ENCODE measurements at regions not wholly inside any gene's neighbourhood (a gene's known extent, or its start where the extent isn't known, plus 50 kb on each side); places are given as distances from the start of the nearest gene placed in this dataset.

DNA sequence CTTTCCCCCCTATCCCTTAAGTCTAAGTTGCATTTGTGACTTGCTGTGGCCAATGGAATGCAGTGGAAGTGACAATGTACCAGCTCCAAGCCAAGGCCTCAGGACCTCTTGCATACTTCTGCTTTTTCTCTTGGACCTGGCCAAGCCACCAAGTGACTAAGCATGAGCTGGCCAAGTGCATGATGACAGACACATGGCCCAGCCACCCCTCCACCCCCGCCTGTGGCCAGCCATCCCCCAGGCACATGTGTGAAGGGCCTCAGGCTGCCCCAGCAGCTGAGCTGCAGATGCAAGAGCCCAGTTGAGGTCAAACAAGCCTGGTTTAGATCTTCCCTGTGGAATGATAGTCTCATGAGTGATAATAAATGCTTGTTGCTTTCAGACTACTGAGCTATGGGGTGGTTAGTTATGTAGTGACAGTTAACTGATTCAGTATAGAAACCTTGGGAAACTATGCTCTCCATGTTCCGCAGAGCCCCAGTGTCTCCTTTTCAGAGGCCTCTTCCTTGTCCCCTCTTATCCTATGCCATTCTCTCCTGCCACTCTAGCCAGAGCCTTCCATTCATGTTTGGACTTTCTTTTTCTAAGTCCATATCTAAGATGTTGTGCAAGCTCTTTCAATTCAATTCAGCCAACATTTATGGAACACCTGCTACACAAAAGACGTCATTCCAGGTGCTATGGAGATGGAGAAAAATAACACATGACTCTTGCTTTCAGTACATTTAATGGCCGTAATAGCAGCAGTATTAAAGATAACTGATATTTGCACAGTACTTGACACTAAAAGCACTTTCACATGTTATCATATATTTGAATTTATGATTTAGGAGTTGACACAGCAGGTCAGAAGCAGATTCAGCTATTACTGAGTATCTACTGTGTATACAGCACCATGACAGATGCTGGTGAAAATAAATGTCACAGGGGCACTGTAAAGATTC lies 55.5 kb upstream of the LOXL4 start:
- no peak overlapping the region for H3K27ac Mint-ChIP-seq
- H3K27me3 Mint-ChIP-seq (ENCODE audit: low read depth) = peaks cover 58% of the 10 kb centered on the region
- no peaks in the 10 kb centered on the region for H3K36me3 Mint-ChIP-seq (ENCODE audit: low read depth)
- TF ChIP-seq, protein P1, sequence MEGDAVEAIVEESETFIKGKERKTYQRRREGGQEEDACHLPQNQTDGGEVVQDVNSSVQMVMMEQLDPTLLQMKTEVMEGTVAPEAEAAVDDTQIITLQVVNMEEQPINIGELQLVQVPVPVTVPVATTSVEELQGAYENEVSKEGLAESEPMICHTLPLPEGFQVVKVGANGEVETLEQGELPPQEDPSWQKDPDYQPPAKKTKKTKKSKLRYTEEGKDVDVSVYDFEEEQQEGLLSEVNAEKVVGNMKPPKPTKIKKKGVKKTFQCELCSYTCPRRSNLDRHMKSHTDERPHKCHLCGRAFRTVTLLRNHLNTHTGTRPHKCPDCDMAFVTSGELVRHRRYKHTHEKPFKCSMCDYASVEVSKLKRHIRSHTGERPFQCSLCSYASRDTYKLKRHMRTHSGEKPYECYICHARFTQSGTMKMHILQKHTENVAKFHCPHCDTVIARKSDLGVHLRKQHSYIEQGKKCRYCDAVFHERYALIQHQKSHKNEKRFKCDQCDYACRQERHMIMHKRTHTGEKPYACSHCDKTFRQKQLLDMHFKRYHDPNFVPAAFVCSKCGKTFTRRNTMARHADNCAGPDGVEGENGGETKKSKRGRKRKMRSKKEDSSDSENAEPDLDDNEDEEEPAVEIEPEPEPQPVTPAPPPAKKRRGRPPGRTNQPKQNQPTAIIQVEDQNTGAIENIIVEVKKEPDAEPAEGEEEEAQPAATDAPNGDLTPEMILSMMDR (IDR thresholded peaks at IDR 0.05; ENCODE audit: unreplicated experiment in 3 of 3) = no peak
- no peak overlapping the region for H3K4me3 Mint-ChIP-seq
- peaks cover 2% of the 10 kb centered on the region for H3K9me3 Mint-ChIP-seq
- H3K4me1 Mint-ChIP-seq = peaks cover 18% of the 10 kb centered on the region

DNA sequence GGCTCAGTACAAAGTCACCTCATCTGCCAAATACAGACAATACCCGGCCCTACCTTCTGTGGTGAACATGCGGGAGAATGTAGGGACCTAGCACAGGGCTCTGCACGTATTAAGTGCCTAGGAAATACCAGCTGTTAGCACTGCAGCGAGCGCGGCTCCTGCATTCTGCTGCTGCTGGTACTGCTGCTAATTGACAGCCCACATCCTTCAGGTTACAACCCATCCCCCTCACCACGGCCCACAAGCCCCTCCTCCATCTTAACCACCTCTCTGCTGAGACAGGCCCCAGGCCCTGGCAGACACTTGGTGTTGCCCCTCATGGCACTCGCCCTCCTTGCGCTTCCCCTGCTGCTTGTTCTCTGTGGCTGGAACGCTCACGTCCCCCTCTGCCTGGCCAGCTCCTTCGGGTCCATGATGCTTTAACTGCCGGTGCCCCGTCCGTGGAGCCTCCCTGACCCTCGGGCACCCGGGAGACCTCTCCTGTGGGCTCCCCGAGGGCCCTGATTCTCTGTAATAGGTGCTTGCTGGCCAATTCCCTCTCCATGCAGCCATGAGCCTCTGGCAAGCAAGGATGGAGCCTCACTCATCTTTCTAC lies 53.3 kb upstream of the LOXL4 start:
- no peaks in the 10 kb centered on the region for H3K36me3 Mint-ChIP-seq (ENCODE audit: low read depth)
- TF ChIP-seq, protein P1 (IDR thresholded peaks at IDR 0.05; ENCODE audit: unreplicated experiment in 3 of 3) = no peak
- H3K27me3 Mint-ChIP-seq (ENCODE audit: low read depth) = peaks cover 49% of the 10 kb centered on the region
- no peak overlapping the region for H3K27ac Mint-ChIP-seq
- peaks cover 24% of the 10 kb centered on the region for H3K4me1 Mint-ChIP-seq
- no peaks in the 10 kb centered on the region for H3K9me3 Mint-ChIP-seq
- H3K4me3 Mint-ChIP-seq = no peak overlapping the region

DNA sequence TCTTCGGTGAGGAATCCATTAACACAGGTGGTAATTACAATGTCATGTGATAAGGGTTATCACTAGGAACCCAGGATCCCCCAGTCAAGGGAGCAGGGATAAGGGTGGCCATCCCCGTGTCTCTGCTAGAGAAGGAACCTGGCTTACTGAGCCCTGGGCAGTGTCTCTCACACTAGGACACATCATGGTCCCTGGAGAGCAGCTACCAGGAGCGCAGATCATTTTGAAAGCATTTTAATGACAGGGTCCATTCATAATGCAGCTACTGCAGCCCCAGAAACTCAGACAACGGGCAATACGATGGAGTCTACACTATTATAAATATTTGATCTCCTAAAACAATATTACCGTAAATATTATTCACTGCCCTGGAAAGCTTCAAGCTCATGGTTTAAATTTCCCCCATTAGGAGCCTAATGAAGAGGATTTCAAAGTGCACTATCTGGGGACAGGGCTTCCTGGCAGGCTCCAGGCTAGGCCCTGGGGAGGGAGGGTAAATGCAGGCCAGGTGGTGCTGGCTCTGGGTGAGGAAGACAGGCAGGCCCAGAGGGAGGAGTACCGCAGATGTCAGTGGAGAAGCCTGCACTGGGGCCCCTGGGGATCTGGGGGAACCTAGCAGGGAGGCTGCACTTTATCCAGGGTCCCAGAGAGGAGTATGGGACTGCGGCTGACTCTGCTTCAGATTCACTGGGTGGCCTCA lies 52.6 kb upstream of the LOXL4 start:
- Mint-ChIP-seq H3K27ac (no peak overlapping the region), H3K9me3 (no peaks in the 10 kb centered on the region), H3K4me1 (peaks cover 27% of the 10 kb centered on the region), H3K36me3 (ENCODE audit: low read depth) (no peaks in the 10 kb centered on the region), H3K27me3 (ENCODE audit: low read depth) (peaks cover 47% of the 10 kb centered on the region), H3K4me3 (no peak overlapping the region)
- TF ChIP-seq, protein P1 (IDR thresholded peaks at IDR 0.05; ENCODE audit: unreplicated experiment in 3 of 3) = no peak

DNA sequence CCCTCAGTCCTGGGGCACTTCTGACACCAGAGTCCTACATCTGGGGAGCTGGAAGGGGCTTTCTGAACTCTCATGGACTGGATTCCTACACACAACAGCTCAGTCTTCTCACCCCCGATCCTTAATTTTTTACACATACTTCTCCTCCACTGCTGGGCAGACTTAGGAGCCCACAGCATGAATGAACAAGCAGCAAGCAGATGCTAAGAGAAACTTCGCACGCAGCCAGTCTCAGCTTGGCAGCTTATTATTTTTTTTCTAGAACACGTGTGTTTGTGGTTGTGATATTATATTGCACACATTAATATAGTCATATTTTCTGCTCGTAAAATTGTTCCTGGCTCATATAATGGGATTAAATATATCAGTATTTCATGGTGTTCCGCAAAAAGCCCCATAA lies 50.9 kb upstream of the LOXL4 start:
- Mint-ChIP-seq H3K36me3 (ENCODE audit: low read depth) (no peaks in the 10 kb centered on the region), H3K4me3 (no peak overlapping the region), H3K27ac (no peak overlapping the region), H3K27me3 (ENCODE audit: low read depth) (peaks cover 34% of the 10 kb centered on the region), H3K4me1 (peaks cover 27% of the 10 kb centered on the region), H3K9me3 (no peaks in the 10 kb centered on the region)
- TF ChIP-seq, protein P1 (IDR thresholded peaks at IDR 0.05; ENCODE audit: unreplicated experiment in 3 of 3) = no peak

All from nephron (organoid).